ENCODE measurements at regions not wholly inside any gene's neighbourhood (a gene's known extent, or its start where the extent isn't known, plus 50 kb on each side); places are given as distances from the start of the nearest gene placed in this dataset.

GRCh38 chr2:22276696-22277095 is 1108.3 kb upstream of the KLHL29 start:
- TF ChIP-seq CTCF (IDR thresholded peaks at IDR 0.05) = no peak

GRCh38 chr2:22279541-22279940 is 1105.4 kb upstream of the KLHL29 start:
- no peak for TF ChIP-seq CTCF (IDR thresholded peaks at IDR 0.05)

- no peak for TF ChIP-seq CTCF (IDR thresholded peaks at IDR 0.05)
These were observed 1103.9 kb upstream of the KLHL29 start for GRCh38 chr2:22281033-22281432.

- no peak for TF ChIP-seq CTCF (IDR thresholded peaks at IDR 0.05)
These were observed 1102.8 kb upstream of the KLHL29 start for GRCh38 chr2:22282220-22282619.

GRCh38 chr2:22282916-22283315 is 1102.1 kb upstream of the KLHL29 start:
- TF ChIP-seq CTCF (IDR thresholded peaks at IDR 0.05) = no peak

GRCh38 chr2:22283436-22283835 is 1101.5 kb upstream of the KLHL29 start:
- no peak for TF ChIP-seq CTCF (IDR thresholded peaks at IDR 0.05)

GRCh38 chr2:22290302-22290701 is 1094.7 kb upstream of the KLHL29 start:
- no peak for TF ChIP-seq CTCF (IDR thresholded peaks at IDR 0.05)

GRCh38 chr2:22290909-22291473 is 1094.0 kb upstream of the KLHL29 start:
- TF ChIP-seq CTCF (IDR thresholded peaks at IDR 0.05) = no peak

All from LNCAP (cell line).